ENCODE measurements at regions not wholly inside any gene's neighbourhood (a gene's known extent, or its start where the extent isn't known, plus 50 kb on each side); places are given as distances from the start of the nearest gene placed in this dataset.

GRCh38 chr1:208788013-208788540, 543.9 kb upstream of the PLXNA2 start:
- DNase-seq (ENCODE audit: low read depth) = no peak

- no peak for DNase-seq (ENCODE audit: low read depth)
These were observed 547.3 kb upstream of the PLXNA2 start for GRCh38 chr1:208791456-208791855.

- no peak for DNase-seq (ENCODE audit: low read depth)
These were observed 549.7 kb upstream of the PLXNA2 start for GRCh38 chr1:208793861-208794345.

DNA sequence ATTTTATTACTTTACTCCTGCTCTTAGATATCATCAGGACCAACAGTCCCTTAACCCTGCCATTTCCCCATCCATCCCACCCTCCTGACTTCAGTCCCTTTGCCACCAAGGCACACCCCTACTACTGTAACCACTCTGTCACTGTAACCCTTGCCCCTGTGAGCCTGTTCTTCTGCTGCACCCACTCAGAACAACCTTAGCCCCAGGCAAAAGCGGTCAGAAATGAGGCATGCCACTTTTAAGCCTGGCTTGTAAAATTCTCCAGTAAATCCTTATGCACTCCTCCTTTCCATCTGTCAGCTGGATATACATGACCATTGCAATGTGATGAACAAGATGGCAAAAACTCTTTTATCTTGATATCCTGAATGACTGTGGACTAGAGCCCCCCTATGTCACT, 555.0 kb upstream of the PLXNA2 start:
- DNase-seq (ENCODE audit: low read depth) = no peak

GRCh38 chr1:208803011-208803811, 559.0 kb upstream of the PLXNA2 start:
- no peak for DNase-seq (ENCODE audit: low read depth)

DNA sequence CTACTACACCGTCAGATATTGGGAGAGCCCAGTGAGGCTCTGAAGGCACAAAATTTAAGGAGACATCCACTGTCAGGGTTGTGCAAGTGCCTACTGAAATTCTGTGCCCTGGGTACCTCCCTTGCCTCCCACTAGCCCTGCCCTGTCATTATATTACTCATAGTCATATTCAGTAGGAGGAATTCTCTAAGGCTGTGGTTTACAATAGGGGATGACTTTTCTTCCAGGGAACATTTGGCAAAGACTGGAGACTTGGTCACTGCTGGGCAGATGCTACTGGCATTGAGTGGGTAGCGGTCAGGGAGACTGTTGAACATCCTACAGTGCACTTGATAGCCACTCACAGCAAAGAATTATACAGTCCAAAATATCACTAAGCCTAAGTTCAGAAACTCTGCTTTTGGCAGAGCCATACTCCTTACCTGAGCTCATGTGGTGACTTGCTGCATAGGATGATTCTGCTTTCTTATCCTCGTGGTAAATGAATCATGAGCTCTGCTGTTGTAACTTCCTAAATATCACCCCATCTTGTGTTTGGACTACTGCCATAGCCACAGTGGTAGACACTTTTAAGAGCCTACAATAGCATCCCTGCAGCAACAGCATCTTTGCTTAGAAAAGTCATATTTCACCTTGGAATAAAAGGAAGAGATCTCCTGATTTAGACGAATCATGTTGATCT, 563.4 kb upstream of the PLXNA2 start:
- no peak for DNase-seq (ENCODE audit: low read depth)

DNA sequence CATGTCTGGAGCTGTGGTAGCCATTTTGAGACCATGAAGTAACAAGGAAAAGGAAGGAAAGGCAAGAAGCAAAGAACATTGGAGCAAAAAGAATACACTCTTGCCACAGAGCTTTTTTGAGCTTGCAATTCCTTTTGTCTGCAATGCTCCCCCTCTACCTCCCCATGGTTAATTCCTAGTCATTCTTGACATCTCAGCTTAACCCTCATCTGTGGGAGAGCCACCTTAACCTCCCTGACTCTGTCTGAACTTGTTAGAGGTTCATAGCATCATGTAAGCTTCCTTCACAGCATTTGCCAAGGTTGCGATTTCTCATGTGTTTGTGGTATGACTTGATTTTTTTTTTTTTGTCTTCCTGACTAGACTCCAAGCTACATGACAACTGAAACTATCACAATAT, 564.1 kb upstream of the PLXNA2 start:
- DNase-seq (ENCODE audit: low read depth) = no peak

DNA sequence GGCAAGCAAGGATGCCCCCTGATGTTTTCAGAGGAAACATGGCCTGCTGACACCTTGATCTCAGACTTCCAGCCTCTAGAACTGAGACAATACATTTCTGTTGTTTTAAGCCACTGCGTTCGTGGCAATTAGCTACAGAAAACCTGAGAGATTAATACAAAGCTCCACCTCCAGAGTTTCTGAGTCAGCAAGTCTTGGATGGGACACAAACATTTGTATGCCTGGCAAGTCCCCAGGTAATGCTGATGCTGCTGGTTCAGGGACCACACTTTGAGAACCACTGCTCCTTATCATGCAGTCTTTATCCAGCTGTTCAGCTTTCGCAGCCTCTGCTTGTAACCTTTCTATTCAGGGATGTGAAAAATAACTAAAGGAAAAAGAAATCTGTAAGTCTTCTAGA, 565.7 kb upstream of the PLXNA2 start:
- no peak for DNase-seq (ENCODE audit: low read depth)

DNA sequence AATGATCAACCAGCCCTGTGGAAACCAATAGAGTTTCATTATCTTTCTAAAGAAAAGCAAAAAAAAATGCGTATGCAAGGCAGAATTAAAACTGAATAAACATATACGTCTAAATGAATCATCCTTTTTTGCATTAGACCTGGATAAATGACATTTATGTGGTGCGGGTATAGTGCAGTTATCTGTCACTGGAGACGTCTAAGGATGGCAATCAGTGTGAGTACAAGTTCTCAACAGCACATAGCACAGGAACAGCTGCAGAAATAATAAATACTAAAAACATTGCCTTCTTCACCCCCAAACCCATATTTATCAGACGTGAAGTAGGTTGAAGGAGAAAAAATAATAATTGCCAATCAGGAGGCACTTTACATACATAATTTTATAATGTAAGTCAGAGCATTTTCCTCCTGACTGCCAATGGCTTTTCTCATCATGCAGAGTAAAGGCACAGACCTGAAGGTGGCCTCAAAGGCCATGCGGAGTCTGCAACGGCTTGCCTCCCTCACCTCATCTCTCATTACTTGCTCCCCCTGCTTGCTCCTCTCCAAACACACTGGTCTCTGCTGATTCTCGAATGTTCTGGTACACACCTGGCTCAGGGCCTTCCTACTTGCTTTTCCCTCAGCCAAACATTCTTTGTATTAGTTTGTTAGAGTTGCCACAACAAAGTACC, 574.7 kb upstream of the PLXNA2 start:
- no peak for DNase-seq (ENCODE audit: low read depth)

DNA sequence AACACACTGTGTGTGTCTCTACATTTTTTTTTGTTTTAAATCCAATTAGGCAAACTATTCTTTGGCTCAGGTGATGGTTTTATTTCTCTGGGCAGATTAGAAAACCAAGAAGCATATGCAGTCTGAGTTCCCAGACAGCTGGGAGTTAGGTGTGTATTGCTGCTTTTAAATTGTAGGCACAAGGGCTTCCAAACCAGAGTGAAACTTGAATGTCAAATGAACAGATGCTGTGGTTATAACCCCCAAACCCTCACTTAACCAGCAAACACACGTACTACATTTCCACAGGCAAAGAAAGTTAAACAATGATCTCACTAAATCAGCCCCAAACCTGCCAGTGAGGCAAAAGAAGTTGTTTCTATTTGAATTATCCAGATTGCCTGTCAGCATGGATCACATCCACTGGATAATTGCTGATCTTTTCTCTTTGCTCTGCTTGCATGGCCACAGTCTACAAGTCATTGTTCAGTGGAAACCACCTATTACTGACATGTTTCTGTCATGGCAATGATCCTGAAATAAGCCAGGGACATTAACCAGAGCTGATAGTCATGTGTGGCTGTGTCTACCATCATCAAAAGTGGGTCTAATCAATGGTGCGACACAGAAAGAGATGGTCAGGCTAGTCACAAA, 576.5 kb upstream of the PLXNA2 start:
- no peak for DNase-seq (ENCODE audit: low read depth)

DNA sequence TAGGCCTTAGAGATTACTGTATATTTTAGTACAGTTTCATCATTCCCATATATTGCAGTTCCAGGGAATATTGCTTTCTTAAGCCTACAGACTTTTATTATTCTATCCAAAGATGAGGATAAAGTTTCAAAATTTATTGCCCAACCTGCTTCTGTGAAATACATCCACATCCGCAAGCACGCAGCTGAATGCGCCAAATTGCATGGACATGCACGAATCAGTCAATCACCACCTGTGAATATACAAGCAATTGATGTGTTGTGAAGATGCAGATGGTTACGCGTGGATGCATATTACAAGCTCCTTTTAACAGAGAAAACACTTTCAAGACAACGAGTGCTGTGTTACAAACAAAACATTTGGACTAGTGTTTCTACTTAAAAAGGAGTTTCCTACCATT, 577.8 kb upstream of the PLXNA2 start:
- no peak for DNase-seq (ENCODE audit: low read depth)

DNA sequence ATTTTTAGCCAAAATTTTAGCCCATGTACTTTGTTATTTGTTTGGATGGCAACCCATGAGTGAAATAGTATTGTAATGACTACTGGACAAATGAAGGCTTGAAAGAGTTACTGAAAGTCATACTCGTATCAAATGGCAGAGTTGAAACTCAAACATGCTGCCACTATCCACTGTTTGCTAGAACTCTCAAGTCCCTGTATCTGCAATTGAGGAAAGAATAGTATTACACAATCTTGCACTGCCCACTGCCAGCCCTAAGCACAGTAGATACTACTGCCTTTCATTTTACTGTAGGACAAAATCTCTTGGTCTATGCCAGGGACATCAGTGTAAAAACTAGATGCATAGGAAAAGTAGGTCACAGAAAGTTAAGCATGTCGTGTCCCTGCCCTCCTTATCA, 581.1 kb upstream of the PLXNA2 start:
- no peak for DNase-seq (ENCODE audit: low read depth)

GRCh38 chr1:208829595-208829994, 585.4 kb upstream of the PLXNA2 start:
- no peak for DNase-seq (ENCODE audit: low read depth)

DNA sequence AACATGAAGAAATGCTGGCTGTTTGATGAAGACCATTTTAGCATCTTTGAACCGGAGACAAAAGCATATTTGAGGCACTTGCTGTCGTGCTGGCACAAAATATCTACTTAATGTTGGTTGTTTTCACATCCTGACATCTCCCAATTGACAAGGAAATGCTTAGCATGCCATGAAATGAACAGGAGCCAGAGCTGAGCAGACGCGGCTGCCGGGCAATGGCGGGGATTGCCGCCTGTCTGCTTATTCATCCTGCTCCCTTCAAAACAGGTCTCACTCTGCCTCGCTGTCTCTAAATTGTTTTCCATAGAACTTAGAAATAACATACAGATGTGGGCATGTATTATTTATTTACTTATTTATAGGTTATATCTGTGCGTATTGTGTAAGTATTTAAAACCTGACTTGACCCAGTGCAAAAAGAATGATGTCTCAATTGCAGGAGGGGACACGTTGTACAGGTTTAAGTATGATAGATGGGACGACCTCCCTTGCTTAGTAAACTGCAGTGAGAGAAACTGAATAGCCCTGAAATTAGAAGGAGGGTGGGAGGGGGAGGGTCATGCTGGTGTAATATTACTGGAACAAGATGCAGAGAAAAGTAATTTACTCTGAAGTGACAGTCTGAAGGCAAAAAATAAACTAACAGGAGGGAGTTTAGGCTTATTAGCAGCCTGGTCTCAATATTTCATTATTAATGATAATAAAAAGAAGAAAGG, 590.4 kb upstream of the PLXNA2 start:
- no peak for DNase-seq (ENCODE audit: low read depth)

DNA sequence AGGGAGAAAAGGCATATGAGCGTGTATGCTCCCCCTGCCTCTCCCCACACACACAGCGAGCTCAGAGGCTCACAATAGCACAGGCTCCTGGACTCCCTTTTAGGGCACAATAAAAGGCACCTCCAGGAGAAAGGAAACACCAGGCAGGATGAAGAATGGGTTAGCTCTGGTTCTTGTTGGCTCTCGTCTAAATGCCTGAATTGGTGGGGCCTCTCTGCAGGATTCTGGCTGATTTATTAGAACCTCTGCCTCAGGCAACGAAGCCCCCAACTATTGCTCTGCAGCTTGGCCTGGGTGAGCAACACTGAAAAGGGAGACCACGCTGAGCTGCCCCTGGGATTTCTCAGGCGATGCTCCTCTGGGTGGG, 590.9 kb upstream of the PLXNA2 start:
- DNase-seq (ENCODE audit: low read depth) = no peak

DNA sequence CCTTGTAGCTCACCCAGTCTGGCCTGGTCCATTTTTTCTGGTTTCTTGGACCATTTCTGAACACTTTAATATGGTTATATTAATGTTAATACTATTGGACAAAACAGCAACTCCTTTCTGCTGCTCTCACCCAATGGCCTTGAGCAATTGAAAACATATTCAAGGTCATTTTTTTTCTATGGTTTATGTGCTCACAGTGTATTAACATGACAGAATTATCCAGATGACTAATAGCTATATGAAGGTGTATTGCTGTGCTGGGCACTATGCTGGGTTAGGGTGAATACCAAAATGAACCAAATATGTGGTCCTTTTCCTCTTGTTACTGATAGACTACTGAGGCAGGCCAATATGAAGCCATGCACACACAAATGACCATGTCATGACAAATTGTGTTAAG, 591.6 kb upstream of the PLXNA2 start:
- no peak for DNase-seq (ENCODE audit: low read depth)

DNA sequence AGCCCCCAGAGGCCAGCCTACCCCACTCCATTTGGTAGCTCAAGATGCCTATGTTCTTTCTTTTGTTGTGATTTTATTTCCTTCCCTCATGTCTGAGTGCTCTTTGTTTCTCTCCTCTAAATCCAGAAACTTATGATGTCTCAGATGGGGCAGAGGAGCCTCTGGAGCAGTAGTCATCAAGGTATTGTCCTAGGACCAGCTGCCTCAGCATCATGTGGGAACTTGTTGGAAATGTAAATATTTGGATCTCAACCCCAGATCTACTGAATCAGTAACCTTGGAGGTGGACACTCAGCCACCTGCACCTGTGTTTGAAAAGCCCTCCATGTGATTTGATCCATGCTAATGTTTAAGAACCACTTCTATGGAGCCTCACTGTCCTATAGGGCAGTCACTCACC, 593.1 kb upstream of the PLXNA2 start:
- DNase-seq (ENCODE audit: low read depth) = no peak

DNA sequence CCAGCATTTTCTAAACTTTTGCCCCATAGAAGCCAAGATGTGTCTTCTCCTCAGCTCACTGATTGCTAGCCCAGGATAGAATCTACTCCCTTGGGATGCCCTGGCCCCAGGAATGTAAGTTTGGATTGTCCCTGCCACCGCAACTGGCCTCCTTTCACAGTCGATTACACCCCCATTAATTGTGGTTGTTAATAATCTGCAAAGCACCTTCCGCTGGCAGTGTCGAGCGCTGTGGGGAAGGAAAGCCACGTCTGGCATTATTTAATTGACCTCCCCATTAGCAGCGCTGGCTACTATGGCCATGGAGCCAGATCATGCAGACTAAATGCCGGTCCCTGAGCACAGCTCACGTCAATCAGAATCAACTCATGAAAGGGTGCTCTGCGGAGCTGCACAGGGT, 597.3 kb upstream of the PLXNA2 start:
- no peak for DNase-seq (ENCODE audit: low read depth)

GRCh38 chr1:208842451-208842850, 598.3 kb upstream of the PLXNA2 start:
- no peak for DNase-seq (ENCODE audit: low read depth)

DNA sequence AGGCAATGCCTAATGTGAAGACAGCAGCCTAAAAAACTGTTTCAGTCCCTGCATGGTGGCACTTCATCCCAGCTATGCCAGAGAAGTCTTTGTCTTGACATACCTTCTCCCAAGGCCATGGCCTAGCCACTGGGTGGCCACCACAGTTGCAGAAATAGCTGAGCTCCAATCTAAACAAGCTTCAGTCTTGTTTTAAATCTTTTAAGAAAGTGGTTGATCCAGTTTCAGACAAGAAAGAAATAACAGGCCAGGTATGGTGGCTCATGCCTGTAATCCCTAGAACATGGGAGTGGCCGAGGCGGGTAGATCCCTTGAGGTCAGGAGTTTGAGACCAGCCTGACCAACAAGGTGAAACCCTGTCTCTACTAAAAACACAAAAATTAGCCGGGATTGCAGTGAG, 600.0 kb upstream of the PLXNA2 start:
- DNase-seq (ENCODE audit: low read depth) = no peak

DNA sequence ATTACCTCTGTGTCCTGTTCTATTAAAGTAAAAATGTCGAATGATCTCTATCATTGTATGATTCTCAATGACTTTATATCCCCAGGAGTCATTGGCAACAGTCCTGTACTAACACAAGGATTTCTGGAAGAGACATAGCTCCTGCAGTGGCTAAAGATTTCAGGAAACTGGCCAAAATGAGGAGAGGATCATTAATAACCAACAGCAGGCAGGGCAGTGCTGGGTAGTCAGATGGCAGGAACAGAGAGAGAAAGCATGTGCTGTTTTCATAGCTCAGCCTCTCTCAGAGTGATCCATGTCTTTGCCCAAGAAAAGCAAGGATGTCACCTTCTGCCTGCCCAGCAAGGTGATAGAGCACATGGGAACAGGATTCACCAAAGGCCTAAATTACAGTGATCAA, 604.7 kb upstream of the PLXNA2 start:
- DNase-seq (ENCODE audit: low read depth) = no peak

DNA sequence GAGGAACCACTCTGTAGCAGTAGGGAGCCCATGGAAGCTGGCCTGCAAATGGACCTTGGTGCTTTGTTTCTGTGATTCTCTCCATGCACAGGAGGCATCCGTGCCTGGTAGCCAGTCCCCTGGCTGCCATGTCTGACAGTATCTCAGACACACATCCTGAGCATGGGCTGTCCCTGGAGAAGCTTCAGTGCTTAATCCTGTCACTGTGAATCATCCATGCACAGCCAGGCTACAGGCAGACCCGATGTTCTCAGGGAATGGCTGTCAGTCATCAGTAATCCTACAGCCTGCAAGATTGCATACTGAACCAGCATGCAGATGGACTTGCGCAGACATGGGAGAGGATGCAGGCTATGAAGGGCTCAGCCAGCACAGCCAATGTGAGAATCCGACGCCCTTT, 606.3 kb upstream of the PLXNA2 start:
- DNase-seq (ENCODE audit: low read depth) = no peak
